Spleen (tissue), 7 donors: ENCODE measurements at regions not wholly inside any gene's neighbourhood (a gene's known extent, or its start where the extent isn't known, plus 50 kb on each side); places are given as distances from the start of the nearest gene placed in this dataset.

ENCODE experiments used
- POLR2AphosphoS5 ChIP-seq, 3 donors: sonication (generic); formaldehyde crosslinking; IDR thresholded peaks; one replicate each; pipeline ENCODE4 v1.5.1; 2017; ENCODE audit warnings: antibody characterized with exemption in 3 of 3
- TF ChIP-seq, protein P1 (sequence below), 11 experiments: fragments of 200-600 bp in 7 of 11; fragments of 450-650 bp in 4 of 11; sonication (generic) in 4 of 11; IDR thresholded peaks in 8 of 11; conservative IDR thresholded peaks in 3 of 11; 1 replicate in 7 of 11; 2 replicates in 4 of 11; pipeline versions ENCODE4 v1.4.0 to v1.8.0; 2016 to 2021; ENCODE audit warnings: antibody characterized with exemption in 11 of 11, inconsistent platforms in 4 of 11, mild to moderate bottlenecking in 1 of 11
- donor health status: DM: no; HTN: no; CAD: no; lungs with moderate emphysema.
- donor health status: DM: no; HTN: no; CAD: no.
- donor health status: DM: no; HTN: no; CAD: no.

DNA sequence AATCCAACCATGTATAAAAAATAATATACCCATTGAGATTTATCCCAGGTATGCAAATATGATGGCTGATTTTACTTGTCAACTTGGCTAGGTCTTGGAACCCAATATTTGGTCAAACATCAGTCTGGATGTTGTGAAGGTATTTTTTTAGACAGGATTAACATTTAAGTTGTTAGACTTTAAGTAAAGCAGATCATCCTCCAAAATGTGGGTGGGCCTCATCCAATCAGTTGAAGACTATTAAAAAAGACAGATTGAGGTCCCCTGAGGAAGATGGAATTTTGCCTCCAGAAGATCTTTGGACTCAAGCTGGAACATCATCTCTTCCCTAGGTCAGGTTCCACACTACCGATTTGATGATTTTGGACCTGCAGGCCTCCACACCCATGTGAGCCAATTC is 271.2 kb downstream of the TMEM121 start:
- TF ChIP-seq, protein P1, sequence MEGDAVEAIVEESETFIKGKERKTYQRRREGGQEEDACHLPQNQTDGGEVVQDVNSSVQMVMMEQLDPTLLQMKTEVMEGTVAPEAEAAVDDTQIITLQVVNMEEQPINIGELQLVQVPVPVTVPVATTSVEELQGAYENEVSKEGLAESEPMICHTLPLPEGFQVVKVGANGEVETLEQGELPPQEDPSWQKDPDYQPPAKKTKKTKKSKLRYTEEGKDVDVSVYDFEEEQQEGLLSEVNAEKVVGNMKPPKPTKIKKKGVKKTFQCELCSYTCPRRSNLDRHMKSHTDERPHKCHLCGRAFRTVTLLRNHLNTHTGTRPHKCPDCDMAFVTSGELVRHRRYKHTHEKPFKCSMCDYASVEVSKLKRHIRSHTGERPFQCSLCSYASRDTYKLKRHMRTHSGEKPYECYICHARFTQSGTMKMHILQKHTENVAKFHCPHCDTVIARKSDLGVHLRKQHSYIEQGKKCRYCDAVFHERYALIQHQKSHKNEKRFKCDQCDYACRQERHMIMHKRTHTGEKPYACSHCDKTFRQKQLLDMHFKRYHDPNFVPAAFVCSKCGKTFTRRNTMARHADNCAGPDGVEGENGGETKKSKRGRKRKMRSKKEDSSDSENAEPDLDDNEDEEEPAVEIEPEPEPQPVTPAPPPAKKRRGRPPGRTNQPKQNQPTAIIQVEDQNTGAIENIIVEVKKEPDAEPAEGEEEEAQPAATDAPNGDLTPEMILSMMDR (IDR thresholded peaks at IDR 0.05 in 8 of 11, conservative IDR thresholded peaks at IDR 0.05 in 3 of 11), result no peak
- TF ChIP-seq POLR2AphosphoS5 (IDR thresholded peaks at IDR 0.05), result no peak
